ENCODE measurements at regions not wholly inside any gene's neighbourhood (a gene's known extent, or its start where the extent isn't known, plus 50 kb on each side); places are given as distances from the start of the nearest gene placed in this dataset.

GRCh38 chr1:221515496-221515895 lies 226.4 kb downstream of the DUSP10 start:
- TF ChIP-seq ZBED1 (IDR thresholded peaks at IDR 0.05; ENCODE audit: borderline replicate concordance) (no peak), CTCF (IDR thresholded peaks at IDR 0.05 in 2 of 3, conservative IDR thresholded peaks at IDR 0.05 in 1 of 3; ENCODE audit: control insufficient read depth in 2 of 3, extremely low read depth in 1 of 3, insufficient read depth in 1 of 3, low read depth in 3 of 3, low read length in 3 of 3) (no peak), RCOR1 (conservative IDR thresholded peaks at IDR 0.05; ENCODE audit: low read depth, low read length) (no peak), REST (IDR thresholded peaks at IDR 0.05; ENCODE audit: low read depth, low read length) (no peak), POU2F2 (IDR thresholded peaks at IDR 0.05; ENCODE audit: borderline replicate concordance, low read depth, low read length) (no peak), JUND (IDR thresholded peaks at IDR 0.05; ENCODE audit: low read depth, low read length) (no peak), CHD4 (IDR thresholded peaks at IDR 0.05) (no peak), NR2F1 (conservative IDR thresholded peaks at IDR 0.05) (no peak), ZNF274 (IDR thresholded peaks at IDR 0.05; ENCODE audit: insufficient read depth, insufficient read length) (no peak)
